Activated T-helper 1 cell treated with Interleukin-2 at 50 U/mL for 16 hours (primary cell): ENCODE measurements at regions not wholly inside any gene's neighbourhood (a gene's known extent, or its start where the extent isn't known, plus 50 kb on each side); places are given as distances from the start of the nearest gene placed in this dataset.
"Not testable (repeated sequence)": the region's sequence is repeated elsewhere in the genome, so short reads cannot be mapped to it uniquely, and the experiment has no call there.

ENCODE experiments used
- DNase-seq: peaks from one replicate; pipeline ENCODE4 v3.0.0-alpha.2; 2020; ENCODE audit warnings: low read depth

- DNase-seq = no peak
Measured at GRCh38 chr17:77801545-77802332, 156.8 kb upstream of the TNRC6C start.

GRCh38 chr17:77802333-77802615 lies 156.2 kb upstream of the TNRC6C start:
- DNase-seq = no peak

- no peak for DNase-seq
Measured at GRCh38 chr17:77802811-77803220, 155.7 kb upstream of the TNRC6C start.

- DNase-seq = no peak
Measured at GRCh38 chr17:77803726-77804125, 154.8 kb upstream of the TNRC6C start.

GRCh38 chr17:77804796-77805426 lies 153.6 kb upstream of the TNRC6C start:
- no peak for DNase-seq

GRCh38 chr17:77805970-77806369 lies 152.5 kb upstream of the TNRC6C start:
- DNase-seq = not testable (repeated sequence)

GRCh38 chr17:77807051-77807745 lies 151.3 kb upstream of the TNRC6C start:
- DNase-seq = no peak

GRCh38 chr17:77807746-77808441 lies 150.6 kb upstream of the TNRC6C start:
- no peak for DNase-seq

GRCh38 chr17:77808686-77809425 lies 149.6 kb upstream of the TNRC6C start:
- no peak for DNase-seq

- DNase-seq = no peak
Measured at GRCh38 chr17:77809814-77810213, 148.7 kb upstream of the TNRC6C start.

- DNase-seq = no peak
Measured at GRCh38 chr17:77810536-77810935, 148.0 kb upstream of the TNRC6C start.

GRCh38 chr17:77811521-77811920 lies 147.0 kb upstream of the TNRC6C start:
- DNase-seq = no peak

- no peak for DNase-seq
Measured at GRCh38 chr17:77814091-77814772, 144.3 kb upstream of the TNRC6C start.

- DNase-seq = no peak
Measured at GRCh38 chr17:77815127-77815905, 143.2 kb upstream of the TNRC6C start.

- no peak for DNase-seq
Measured at GRCh38 chr17:77817953-77818352, 140.6 kb upstream of the TNRC6C start.

GRCh38 chr17:77819497-77819896 lies 139.0 kb upstream of the TNRC6C start:
- DNase-seq = no peak

- no peak for DNase-seq
Measured at GRCh38 chr17:77821114-77821513, 137.4 kb upstream of the TNRC6C start.

- no peak for DNase-seq
Measured at GRCh38 chr17:77822302-77823030, 136.0 kb upstream of the TNRC6C start.

GRCh38 chr17:77824102-77824779 lies 134.3 kb upstream of the TNRC6C start:
- DNase-seq = no peak
